GM12873 (cell line): ENCODE measurements at regions not wholly inside any gene's neighbourhood (a gene's known extent, or its start where the extent isn't known, plus 50 kb on each side); places are given as distances from the start of the nearest gene placed in this dataset.
A peak's percentile ranks its signal among the peaks of the same experiment; 100 is the strongest.

Experiments used
- CTCF ChIP-seq: IDR thresholded peaks from 2 replicates; pipeline ENCODE4 v1.5.1; 2012; ENCODE audit warnings: low read depth, mild to moderate bottlenecking, moderate library complexity, low read length, control low read depth; ENCODE audit not compliant: insufficient read depth; ENCODE audit errors: missing control alignments

- TF ChIP-seq CTCF = no peak
Measured at GRCh38 chrX:143455046-143455445, 62.2 kb downstream of the SPANXN3 start.

- TF ChIP-seq CTCF = peak; percentile 41
Measured at GRCh38 chrX:143437439-143437838, 79.8 kb downstream of the SPANXN3 start.

GRCh38 chrX:143435916-143436315, 81.4 kb downstream of the SPANXN3 start:
- TF ChIP-seq CTCF = no peak

GRCh38 chrX:143429811-143430210, 87.5 kb downstream of the SPANXN3 start:
- TF ChIP-seq CTCF = no peak

GRCh38 chrX:143429131-143429530, 88.1 kb downstream of the SPANXN3 start:
- no peak for TF ChIP-seq CTCF

GRCh38 chrX:143401160-143401559, 116.1 kb downstream of the SPANXN3 start:
- no peak for TF ChIP-seq CTCF

- no peak for TF ChIP-seq CTCF
Measured at GRCh38 chrX:143378851-143379250, 138.4 kb downstream of the SPANXN3 start.
